Gastrocnemius medialis (tissue), 4 donors: ENCODE measurements at regions not wholly inside any gene's neighbourhood (a gene's known extent, or its start where the extent isn't known, plus 50 kb on each side); places are given as distances from the start of the nearest gene placed in this dataset.

ENCODE experiments used
- CTCF ChIP-seq, 5 experiments: fragments of 450-650 bp in 3 of 5; fragments of 200-600 bp in 2 of 5; sonication (generic) in 2 of 5; IDR thresholded peaks in 4 of 5; conservative IDR thresholded peaks in 1 of 5; 1 replicate in 4 of 5; 2 replicates in 1 of 5; pipeline ENCODE4 v1.5.1; 2016 to 2019; ENCODE audit warnings: antibody characterized with exemption in 5 of 5, mild to moderate bottlenecking in 3 of 5, moderate library complexity in 3 of 5
- POLR2A ChIP-seq, 2 donors: fragments of 450-650 bp; IDR thresholded peaks; one replicate each; pipeline ENCODE4 v1.6.1; 2017; ENCODE audit warnings: antibody characterized with exemption in 2 of 2, mild to moderate bottlenecking in 2 of 2, moderate library complexity in 2 of 2

GRCh38 chr11:19480540-19480939 lies 232.1 kb upstream of the NAV2 start:
- TF ChIP-seq CTCF (IDR thresholded peaks at IDR 0.05 in 4 of 5, conservative IDR thresholded peaks at IDR 0.05 in 1 of 5) (no peak), POLR2A (IDR thresholded peaks at IDR 0.05) (no peak)
